RWPE1 (cell line): ENCODE measurements at regions not wholly inside any gene's neighbourhood (a gene's known extent, or its start where the extent isn't known, plus 50 kb on each side); places are given as distances from the start of the nearest gene placed in this dataset.

Experiments used
- CTCF ChIA-PET: fragments of 350-600 bp; sonication (Branson Sonifier 250); formaldehyde crosslinking; extraction: SDS; loops from one replicate; lab custom pipeline; 2021; lab: Yijun Ruan, JAX
- POLR2A ChIA-PET: fragments of 400-600 bp; formaldehyde crosslinking; extraction: SDS; loops from one replicate; lab custom pipeline; 2020; ENCODE audit warnings: antibody characterized with exemption; ENCODE audit not compliant: low non-redundant PET; lab: Yijun Ruan, JAX
- DNase-seq: peaks from one replicate; pipeline ENCODE4 v3.0.0; 2012; ENCODE audit warnings: low spot score
- H3K27ac ChIP-seq: fragments of 450-650 bp; 2 replicates; pipeline ENCODE4 v1.5.1; 2017
- CTCF ChIP-seq: fragments of 450-650 bp; conservative IDR thresholded peaks from 2 replicates; pipeline ENCODE4 v1.5.1; 2017; ENCODE audit warnings: low read depth, mild to moderate bottlenecking

DNA sequence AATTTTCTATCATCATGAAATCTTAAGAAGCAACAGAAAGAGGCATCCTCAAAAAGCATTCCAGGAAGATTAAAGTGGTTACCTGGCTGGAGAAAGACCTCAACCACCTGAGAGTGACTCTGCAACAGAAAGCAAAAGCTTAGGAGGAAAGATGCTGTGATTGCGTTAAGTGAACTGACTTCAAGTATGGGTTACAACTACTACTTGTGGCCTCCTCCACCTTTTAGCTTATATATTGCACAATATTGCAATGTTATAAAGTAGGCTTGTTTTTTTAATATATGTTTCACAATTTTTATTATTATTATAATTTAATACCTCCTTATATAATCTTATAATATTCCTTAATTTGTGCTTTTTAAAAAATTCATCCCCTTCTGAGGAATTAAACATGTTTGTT lies 1407.5 kb downstream of the KCNT2 start:
- no peak overlapping the region for H3K27ac ChIP-seq
- CTCF ChIA-PET: no interaction called here
- DNase-seq: no peak
- POLR2A ChIA-PET: no interaction called here
- no peak for TF ChIP-seq CTCF

- CTCF ChIA-PET: interaction anchor here (0.7 kb wide), 1 partner anchor 969 kb away, joined by 3 read pairs; no protein-coding TSS in a partner anchor
- POLR2A ChIA-PET: no interaction called here
Measured at GRCh38 chr1:195197116-195197515, 1411.1 kb downstream of the KCNT2 start.

DNA sequence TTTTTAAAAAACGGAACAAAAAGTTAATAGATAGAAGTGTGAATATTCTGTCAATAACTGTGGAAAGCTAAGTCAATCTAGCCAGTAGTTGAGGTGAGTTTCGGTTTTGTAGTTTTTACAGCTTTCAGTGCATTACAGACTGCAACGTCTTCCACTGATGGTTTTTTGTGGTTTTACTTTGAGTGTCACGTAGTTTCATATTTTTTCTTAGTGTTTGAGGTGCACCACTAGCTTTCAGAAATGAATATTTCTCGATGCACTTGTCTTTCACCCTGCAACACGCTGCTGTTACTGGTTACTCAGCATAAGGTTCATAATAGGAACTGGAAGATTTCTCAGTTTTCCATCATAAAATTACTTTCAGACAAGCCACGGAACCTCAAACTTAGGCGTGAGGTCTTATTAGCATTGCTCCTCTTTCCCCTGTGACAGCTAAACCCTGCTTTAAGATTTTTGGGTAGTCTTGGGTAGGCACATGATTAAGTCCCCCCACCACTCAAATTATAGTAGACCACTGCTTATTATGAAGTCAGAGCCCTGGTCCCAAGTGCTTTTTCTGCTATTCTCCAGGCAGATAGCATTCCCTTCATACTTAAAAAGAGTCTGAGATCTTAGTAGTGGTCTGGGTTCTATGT lies 1412.7 kb downstream of the KCNT2 start:
- ChIA-PET POLR2A (no interaction called here), CTCF (interaction anchor here (0.7 kb wide), 1 partner anchor 117 kb away, joined by 3 read pairs; no protein-coding TSS in a partner anchor)
- H3K27ac ChIP-seq: no peak overlapping the region
- TF ChIP-seq CTCF: no peak
- DNase-seq: no peak

More at GRCh38 chr1:195197116-195197515, 1411.1 kb downstream of the KCNT2 start:
- TF ChIP-seq CTCF: no peak
- no peak overlapping the region for H3K27ac ChIP-seq
- no peak for DNase-seq

DNA sequence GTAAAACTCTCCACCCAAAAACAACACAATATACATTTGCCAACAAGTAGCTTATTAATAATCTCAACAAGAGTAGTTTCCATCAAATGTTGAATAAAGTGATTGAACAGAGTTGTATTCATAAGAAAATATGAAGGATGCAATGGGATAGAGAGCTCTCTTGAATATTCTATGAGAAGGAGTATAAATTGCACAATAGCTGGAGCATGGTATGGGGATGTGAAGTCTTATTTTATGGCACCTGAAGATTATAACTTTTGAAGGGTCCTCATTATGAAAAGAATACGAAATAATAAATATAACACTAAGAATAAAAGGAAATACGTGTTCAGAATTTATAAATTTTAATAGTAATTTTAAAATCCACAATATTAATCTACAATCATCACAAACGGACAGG lies 1415.1 kb downstream of the KCNT2 start:
- ChIA-PET CTCF (no interaction called here), POLR2A (no interaction called here)
- no peak for TF ChIP-seq CTCF
- DNase-seq: no peak
- H3K27ac ChIP-seq: no peak overlapping the region

GRCh38 chr1:195188821-195189220 lies 1419.4 kb downstream of the KCNT2 start:
- H3K27ac ChIP-seq: no peak overlapping the region
- POLR2A ChIA-PET: no interaction called here
- no peak for DNase-seq
- TF ChIP-seq CTCF: no peak
- CTCF ChIA-PET: no interaction called here

DNA sequence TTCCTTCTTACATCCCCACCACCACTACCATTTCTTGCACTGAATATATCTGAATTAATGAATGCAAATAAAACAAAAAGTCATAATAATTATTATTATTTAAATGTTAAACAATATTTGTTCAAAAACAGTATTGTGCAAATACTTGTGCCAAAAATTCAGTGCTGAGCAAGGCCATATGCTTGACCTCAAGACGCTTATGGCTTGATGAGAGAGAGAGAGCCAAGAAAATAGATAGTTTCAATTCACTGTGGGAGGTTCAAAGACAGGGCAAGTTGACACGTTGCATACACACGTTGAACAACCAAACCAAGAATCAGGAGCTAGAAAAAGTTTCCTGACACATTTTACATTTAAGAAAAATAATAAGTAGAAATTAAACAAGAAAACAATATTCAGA lies 1421.7 kb downstream of the KCNT2 start:
- no peak for DNase-seq
- CTCF ChIA-PET: interaction anchor here (0.6 kb wide), 1 partner anchor 13 kb away, joined by 3 read pairs; no protein-coding TSS in a partner anchor
- POLR2A ChIA-PET: no interaction called here
- H3K27ac ChIP-seq: no peak overlapping the region
- no peak for TF ChIP-seq CTCF
